NCI-H187 treated with DMSO at 0.1 percent for 48 hours (cell line): ENCODE measurements at regions not wholly inside any gene's neighbourhood (a gene's known extent, or its start where the extent isn't known, plus 50 kb on each side); places are given as distances from the start of the nearest gene placed in this dataset.

Experiments used
- DNase-seq: peaks from one replicate; lab custom pipeline; 2025; lab: John Stamatoyannopoulos, UW

- DNase-seq = no peak
Observed at GRCh38 chr4:153034681-153035080, 98.6 kb downstream of the FHDC1 start.

GRCh38 chr4:153036931-153037482 is 100.9 kb downstream of the FHDC1 start:
- no peak for DNase-seq

GRCh38 chr4:153038623-153039311 is 102.6 kb downstream of the FHDC1 start:
- DNase-seq = no peak

GRCh38 chr4:153039542-153040185 is 103.5 kb downstream of the FHDC1 start:
- DNase-seq = no peak

- DNase-seq = no peak
Observed at GRCh38 chr4:153040677-153041076, 104.6 kb downstream of the FHDC1 start.

- no peak for DNase-seq
Observed at GRCh38 chr4:153044036-153044435, 107.9 kb downstream of the FHDC1 start.

- DNase-seq = no peak
Observed at GRCh38 chr4:153045111-153045982, 109.2 kb downstream of the FHDC1 start.

GRCh38 chr4:153058671-153059060 is 122.5 kb downstream of the FHDC1 start:
- DNase-seq = no peak

GRCh38 chr4:153060196-153060595 is 124.1 kb downstream of the FHDC1 start:
- no peak for DNase-seq

GRCh38 chr4:153061971-153062370 is 125.8 kb downstream of the FHDC1 start:
- DNase-seq = no peak

GRCh38 chr4:153062652-153063168 is 126.6 kb downstream of the FHDC1 start:
- no peak for DNase-seq

- DNase-seq = no peak
Observed at GRCh38 chr4:153063490-153063889, 127.4 kb downstream of the FHDC1 start.

- no peak for DNase-seq
Observed at GRCh38 chr4:153064571-153064970, 128.4 kb downstream of the FHDC1 start.

GRCh38 chr4:153065276-153065675 is 129.2 kb downstream of the FHDC1 start:
- no peak for DNase-seq

- no peak for DNase-seq
Observed at GRCh38 chr4:153067376-153067775, 131.3 kb downstream of the FHDC1 start.

- no peak for DNase-seq
Observed at GRCh38 chr4:153068751-153069150, 132.6 kb downstream of the FHDC1 start.

- no peak for DNase-seq
Observed at GRCh38 chr4:153071958-153072598, 132.2 kb upstream of the TRIM2 start.

- DNase-seq = no peak
Observed at GRCh38 chr4:153072661-153073060, 131.6 kb upstream of the TRIM2 start.

- no peak for DNase-seq
Observed at GRCh38 chr4:153074486-153074885, 129.8 kb upstream of the TRIM2 start.

GRCh38 chr4:153074936-153075630 is 129.2 kb upstream of the TRIM2 start:
- no peak for DNase-seq

GRCh38 chr4:153075836-153076518 is 128.3 kb upstream of the TRIM2 start:
- DNase-seq = no peak
